GM19452 (cell line): ENCODE measurements at regions not wholly inside any gene's neighbourhood (a gene's known extent, or its start where the extent isn't known, plus 50 kb on each side); places are given as distances from the start of the nearest gene placed in this dataset.
"Not testable (repeated sequence)": the region's sequence is repeated elsewhere in the genome, so short reads cannot be mapped to it uniquely, and the experiment has no call there.

ENCODE experiments used
- ATAC-seq: cut with Tn5 transposase; IDR thresholded peaks from one replicate; pipeline ENCODE4 v1.9.1; 2021; ENCODE audit not compliant: unreplicated experiment

DNA sequence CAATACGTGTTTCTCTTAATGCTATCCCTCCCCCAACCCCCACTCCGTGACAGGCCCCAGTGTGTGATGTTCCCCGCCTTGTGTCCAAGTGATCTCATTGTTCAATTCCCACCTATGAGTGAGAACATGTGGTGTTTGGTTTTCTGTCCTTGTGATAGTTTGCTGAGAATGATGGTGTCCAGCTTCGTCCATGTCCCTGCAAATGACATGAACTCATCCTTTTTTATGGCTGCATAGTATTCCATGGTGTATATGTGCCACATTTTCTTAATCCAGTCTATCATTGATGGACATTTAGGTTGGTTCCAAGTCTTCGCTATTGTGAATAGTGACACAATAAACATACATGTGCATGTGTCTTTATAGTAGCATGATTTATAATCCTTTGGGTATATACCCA is 52.5 kb downstream of the KIAA0408 start:
- not testable (repeated sequence) for ATAC-seq

DNA sequence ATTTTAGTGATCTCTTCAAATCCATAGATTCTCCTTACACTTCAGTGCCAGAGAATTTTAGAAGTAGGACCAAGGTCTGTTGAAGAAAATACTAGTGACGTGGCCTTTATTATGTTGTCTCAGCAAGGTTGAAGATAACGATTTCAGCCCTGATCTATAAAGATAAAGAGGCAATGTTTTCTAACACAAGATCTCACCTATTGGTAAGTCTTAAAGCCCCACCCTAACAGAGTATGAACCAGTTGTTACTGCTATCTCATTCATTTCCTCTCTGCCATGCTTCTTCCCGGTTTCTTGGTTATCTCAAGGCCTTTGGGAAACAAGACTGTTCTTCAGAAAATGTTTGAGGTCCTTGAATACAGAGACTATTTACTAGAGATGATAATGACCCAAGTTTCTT is 53.1 kb downstream of the KIAA0408 start:
- no peak for ATAC-seq

DNA sequence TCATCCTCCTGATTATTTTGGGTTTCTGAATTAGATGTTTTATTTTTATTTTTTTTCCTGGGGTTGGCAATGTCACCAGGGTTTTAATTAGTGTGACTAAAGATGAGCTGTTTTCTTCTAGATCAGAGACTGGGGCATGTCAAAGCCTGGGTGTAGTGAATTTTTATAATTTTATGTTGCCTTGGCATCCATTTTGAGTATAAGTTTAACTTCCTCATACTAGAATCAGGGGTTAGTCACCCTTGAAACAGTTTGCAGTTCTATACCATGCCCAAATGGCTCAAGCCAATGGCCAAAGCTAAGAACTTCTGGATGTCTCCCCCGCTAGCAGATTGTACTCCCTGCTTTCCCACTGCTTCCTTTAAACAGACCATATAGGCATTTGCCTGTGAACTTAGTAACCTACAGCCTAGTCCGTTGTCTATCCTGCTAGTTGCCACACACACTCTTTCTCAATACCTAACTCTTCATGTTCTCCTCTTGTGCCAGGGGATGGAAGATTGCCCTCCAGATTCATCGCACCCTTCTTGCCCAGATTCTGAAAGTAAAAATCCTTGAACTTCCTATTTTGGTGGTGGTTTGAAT is 54.5 kb downstream of the KIAA0408 start:
- no peak for ATAC-seq

DNA sequence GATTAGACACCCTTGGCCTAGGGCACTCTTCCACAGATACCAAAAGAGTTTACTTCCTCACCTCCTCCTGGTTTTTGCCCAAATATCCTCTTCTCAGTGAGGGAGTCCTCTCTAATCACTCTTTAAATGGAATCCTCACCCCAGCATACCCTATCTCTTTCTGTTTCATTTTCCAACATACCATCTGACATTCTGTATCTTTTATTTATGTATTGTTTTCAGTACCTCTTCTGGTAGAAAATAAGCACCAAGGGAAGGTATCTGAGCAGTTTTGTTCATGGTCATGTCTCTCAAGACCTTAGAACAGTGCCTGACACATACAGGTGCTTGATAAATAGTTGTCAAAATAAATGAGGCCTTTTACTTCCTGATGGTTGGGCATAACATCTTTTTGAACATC is 55.1 kb downstream of the KIAA0408 start:
- ATAC-seq: peak; percentile 76

DNA sequence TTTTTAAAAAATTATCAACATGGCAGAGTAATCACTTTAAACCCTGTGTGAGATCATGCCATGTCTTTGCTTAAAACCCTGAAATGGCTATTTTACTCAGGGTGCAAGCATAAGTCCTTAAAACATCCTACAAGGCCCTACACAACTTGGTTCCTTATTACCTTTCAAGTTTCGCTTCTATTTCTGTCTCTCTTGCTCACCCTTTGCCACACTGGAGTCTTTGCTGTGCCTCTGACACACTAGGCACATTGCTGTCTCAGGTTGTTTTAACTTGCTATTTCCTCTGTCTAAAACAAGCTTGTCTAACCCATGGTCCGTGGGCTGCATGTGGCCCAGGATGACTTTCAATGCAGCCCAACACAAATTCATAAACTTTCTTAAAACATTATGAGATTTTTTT is 55.6 kb downstream of the KIAA0408 start:
- ATAC-seq: peak; percentile 76

DNA sequence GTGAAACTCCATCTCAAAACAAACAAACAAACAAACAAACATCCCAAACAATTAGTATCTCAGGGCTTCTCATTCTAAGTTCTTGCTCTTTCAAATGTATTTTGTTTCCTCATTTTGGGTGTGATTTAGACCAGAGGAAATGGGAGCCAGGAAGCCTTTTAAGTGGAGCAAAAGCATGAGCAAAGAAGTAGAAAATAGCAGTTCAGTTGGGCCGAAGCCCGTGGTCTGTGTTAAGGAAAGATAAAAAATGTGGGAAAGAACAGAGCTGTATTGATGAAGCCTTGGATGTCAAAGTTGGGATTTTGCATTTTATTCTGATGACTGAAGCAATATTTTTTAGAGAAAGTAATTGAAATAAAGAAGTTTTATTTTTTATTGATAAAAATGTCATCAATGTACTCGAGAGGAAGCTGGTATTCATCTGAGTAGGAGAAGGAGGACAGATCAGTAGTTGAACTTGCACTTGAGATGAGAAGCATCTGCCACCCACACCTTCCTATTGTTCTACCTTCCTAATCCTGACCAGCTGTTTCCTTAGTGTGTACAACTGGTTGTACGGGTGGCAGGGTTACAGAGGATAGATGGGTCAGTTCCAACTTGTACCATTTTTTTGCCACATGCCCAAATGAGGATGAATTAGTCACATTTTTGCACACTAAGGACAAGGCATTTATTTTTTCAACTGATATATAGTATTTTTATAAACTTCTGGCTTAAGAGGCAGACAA is 56.1 kb downstream of the KIAA0408 start:
- peak; percentile 18 for ATAC-seq

DNA sequence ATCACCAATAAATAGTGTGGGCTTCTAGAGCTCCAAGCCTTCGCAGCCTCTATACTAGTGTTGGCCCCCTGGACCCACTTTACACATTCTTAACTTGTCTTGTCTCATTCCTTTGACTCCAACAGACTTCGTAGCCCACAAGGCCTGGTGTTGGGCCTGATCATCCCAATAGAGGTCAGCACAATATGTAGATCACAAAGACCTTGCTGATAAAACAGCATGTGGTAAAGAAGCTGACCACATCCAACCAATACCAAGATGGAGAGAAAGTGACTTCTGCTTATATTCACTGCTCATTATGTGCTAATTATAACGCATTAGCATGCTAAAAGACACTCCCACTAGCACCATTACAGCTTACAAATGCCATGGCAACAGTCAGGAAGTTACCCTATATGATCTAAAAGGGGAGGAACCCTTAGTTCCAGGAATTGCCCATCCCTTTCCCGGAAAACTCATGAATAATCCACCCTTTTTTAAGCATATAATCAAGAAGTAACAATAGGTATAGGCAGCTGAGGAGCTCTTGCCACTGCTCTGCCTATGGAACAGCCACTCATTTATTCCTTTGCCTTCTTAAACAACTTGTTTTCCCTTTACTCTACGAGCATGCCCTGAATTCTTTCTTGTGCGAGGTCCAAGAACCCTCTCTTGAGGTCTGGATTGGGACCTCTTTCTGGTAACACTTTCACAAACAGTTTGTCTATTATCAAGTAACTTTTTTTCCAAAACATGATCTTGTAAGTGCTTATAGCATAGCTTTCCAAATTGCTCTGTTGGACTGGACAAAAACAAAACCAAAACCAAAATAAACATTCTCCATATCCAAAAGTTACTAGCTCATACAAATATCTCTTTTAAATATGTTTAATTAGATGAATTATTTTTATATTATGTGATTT is 54.6 kb upstream of the ECHDC1 start:
- ATAC-seq: no peak

DNA sequence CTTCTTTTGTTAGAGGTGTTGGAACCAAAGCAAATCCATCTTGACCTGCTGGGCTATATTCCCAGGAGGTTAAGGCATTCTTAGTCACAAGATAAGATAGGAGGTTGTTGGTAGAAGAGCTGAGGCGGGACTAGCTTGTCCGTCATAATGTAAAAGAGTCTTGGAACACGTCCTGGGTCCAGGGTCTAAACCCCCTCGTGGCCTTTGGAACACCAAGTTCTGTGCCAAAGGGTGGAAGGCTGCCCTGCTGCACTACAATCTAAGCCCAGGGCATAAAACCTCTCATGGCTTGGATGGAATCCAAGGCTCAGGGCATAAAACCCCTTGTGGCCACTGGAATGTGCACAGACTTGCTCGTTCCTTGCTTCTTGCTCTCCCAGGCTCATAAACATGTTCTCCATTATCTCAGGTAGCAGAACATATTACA is 53.8 kb upstream of the ECHDC1 start:
- ATAC-seq: not testable (repeated sequence)
